Urinary bladder (tissue), 3 donors: ENCODE measurements at regions not wholly inside any gene's neighbourhood (a gene's known extent, or its start where the extent isn't known, plus 50 kb on each side); places are given as distances from the start of the nearest gene placed in this dataset.

Experiments
- DNase-seq: peaks from one replicate; pipeline ENCODE4 v3.0.0-alpha.2; 2015; ENCODE audit errors: extremely low spot score
- H3K27ac ChIP-seq: one replicate; pipeline ENCODE4 v1.5.1; 2013; ENCODE audit warnings: low read depth, mild to moderate bottlenecking, moderate library complexity
- H3K36me3 ChIP-seq: one replicate; pipeline ENCODE4 v1.6.1; 2013; ENCODE audit warnings: mild to moderate bottlenecking, moderate library complexity; ENCODE audit not compliant: insufficient read depth
- H3K4me1 ChIP-seq: one replicate; pipeline ENCODE4 v1.6.1; 2013; ENCODE audit warnings: mild to moderate bottlenecking, moderate library complexity; ENCODE audit not compliant: insufficient read depth
- H3K4me3 ChIP-seq: one replicate; pipeline ENCODE4 v1.5.1; 2013; ENCODE audit warnings: low read depth, low read length
- WGBS: extraction: QIAGEN DNeasy Blood & Tissue Kit; methylation state at CpG from one replicate; pipeline ENCODE4 v1.1.7; 2013; 5-methylcytosine and 5-hydroxymethylcytosine counted together
- donor health status: healthy with polysubstance abuse.
- donor health status: healthy.

- 59% methylated on average over 9 of the region's 9 CpGs for WGBS
- DNase-seq: no peak
- no peaks in the 10 kb centered on the region for H3K4me1 ChIP-seq
Observed at GRCh38 chr11:45428116-45428515, 142.0 kb upstream of the SYT13 start.

GRCh38 chr11:45424411-45425180, 138.5 kb upstream of the SYT13 start:
- Histone ChIP-seq H3K4me1 (no peaks in the 10 kb centered on the region), H3K27ac (no peak overlapping the region), H3K36me3 (no peaks in the 10 kb centered on the region), H3K4me3 (no peak overlapping the region)
- no peak for DNase-seq
- 81% methylated on average over 9 of the region's 9 CpGs for WGBS

More at GRCh38 chr11:45428116-45428515, 142.0 kb upstream of the SYT13 start:
- Histone ChIP-seq H3K27ac (no peak overlapping the region), H3K36me3 (no peaks in the 10 kb centered on the region), H3K4me3 (no peak overlapping the region)

GRCh38 chr11:45423475-45424120, 137.5 kb upstream of the SYT13 start:
- Histone ChIP-seq H3K4me1 (no peaks in the 10 kb centered on the region), H3K36me3 (no peaks in the 10 kb centered on the region), H3K4me3 (no peak overlapping the region), H3K27ac (no peak overlapping the region)
- no peak for DNase-seq
- 43% methylated on average over 9 of the region's 9 CpGs for WGBS

- DNase-seq: no peak
- H3K4me1 ChIP-seq: no peaks in the 10 kb centered on the region
- H3K27ac ChIP-seq: no peak overlapping the region
- no peak overlapping the region for H3K4me3 ChIP-seq
- no peaks in the 10 kb centered on the region for H3K36me3 ChIP-seq
- WGBS: 69% methylated on average over 6 of the region's 6 CpGs
Observed at GRCh38 chr11:45423036-45423435, 136.9 kb upstream of the SYT13 start.

GRCh38 chr11:45414088-45414487, 127.9 kb upstream of the SYT13 start:
- no peaks in the 10 kb centered on the region for H3K4me1 ChIP-seq
- H3K4me3 ChIP-seq: no peak overlapping the region
- no peaks in the 10 kb centered on the region for H3K36me3 ChIP-seq
- no peak for DNase-seq
- WGBS: 73% methylated on average over 3 of the region's 3 CpGs
- no peak overlapping the region for H3K27ac ChIP-seq

- WGBS: 64% methylated on average over 8 of the region's 8 CpGs
- Histone ChIP-seq H3K4me3 (no peak overlapping the region), H3K36me3 (no peaks in the 10 kb centered on the region), H3K4me1 (no peaks in the 10 kb centered on the region), H3K27ac (no peak overlapping the region)
- DNase-seq: no peak
Observed at GRCh38 chr11:45413156-45413858, 127.2 kb upstream of the SYT13 start.

GRCh38 chr11:45412521-45412920, 126.4 kb upstream of the SYT13 start:
- no peak for DNase-seq
- H3K36me3 ChIP-seq: no peaks in the 10 kb centered on the region

GRCh38 chr11:45412051-45412471, 125.9 kb upstream of the SYT13 start:
- Histone ChIP-seq H3K4me3 (no peak overlapping the region), H3K27ac (no peak overlapping the region), H3K4me1 (no peaks in the 10 kb centered on the region), H3K36me3 (no peaks in the 10 kb centered on the region)
- DNase-seq: no peak
- WGBS: 30% methylated on average over 12 of the region's 12 CpGs

More at GRCh38 chr11:45412521-45412920, 126.4 kb upstream of the SYT13 start:
- Histone ChIP-seq H3K4me1 (no peaks in the 10 kb centered on the region), H3K4me3 (no peak overlapping the region), H3K27ac (no peak overlapping the region)
- 36% methylated on average over 5 of the region's 5 CpGs for WGBS

GRCh38 chr11:45411228-45411946, 125.2 kb upstream of the SYT13 start:
- no peaks in the 10 kb centered on the region for H3K36me3 ChIP-seq
- no peaks in the 10 kb centered on the region for H3K4me1 ChIP-seq
- no peak for DNase-seq
- no peak overlapping the region for H3K27ac ChIP-seq
- H3K4me3 ChIP-seq: no peak overlapping the region
- WGBS: 28% methylated on average over 7 of the region's 7 CpGs

- H3K27ac ChIP-seq: no peak overlapping the region
- H3K36me3 ChIP-seq: no peaks in the 10 kb centered on the region
- 54% methylated on average over 12 of the region's 12 CpGs for WGBS
- DNase-seq: no peak
- no peak overlapping the region for H3K4me3 ChIP-seq
- H3K4me1 ChIP-seq: no peaks in the 10 kb centered on the region
Observed at GRCh38 chr11:45410391-45411227, 124.5 kb upstream of the SYT13 start.

- no peaks in the 10 kb centered on the region for H3K4me1 ChIP-seq
- WGBS: 74% methylated on average over 6 of the region's 6 CpGs
Observed at GRCh38 chr11:45409587-45409986, 123.4 kb upstream of the SYT13 start.

GRCh38 chr11:45407226-45407625, 121.1 kb upstream of the SYT13 start:
- H3K4me3 ChIP-seq: no peak overlapping the region
- no peak overlapping the region for H3K27ac ChIP-seq
- WGBS: 49% methylated on average over 4 of the region's 4 CpGs
- H3K4me1 ChIP-seq: no peaks in the 10 kb centered on the region
- no peaks in the 10 kb centered on the region for H3K36me3 ChIP-seq
- DNase-seq: no peak

More at GRCh38 chr11:45409587-45409986, 123.4 kb upstream of the SYT13 start:
- Histone ChIP-seq H3K4me3 (no peak overlapping the region), H3K36me3 (no peaks in the 10 kb centered on the region), H3K27ac (no peak overlapping the region)
- DNase-seq: no peak
